IMR-90 (cell line): ENCODE measurements at regions not wholly inside any gene's neighbourhood (a gene's known extent, or its start where the extent isn't known, plus 50 kb on each side); places are given as distances from the start of the nearest gene placed in this dataset.

Experiments
- ATAC-seq: fragments of 200-7000 bp; cut with Tn5 transposase; 2 replicates; pipeline ENCODE4 v1.9.1; 2020; ENCODE audit warnings: low read depth, mild to moderate bottlenecking, moderate library complexity
- BruUV-seq: library from RNA; stranded (reverse); fragments of 400-500 nt; replicated peaks from 2 replicates; lab custom pipeline; 2021; lab: Mats Ljungman, UMichigan
- CTCF ChIA-PET: fragments of 300-600 bp; formaldehyde crosslinking; extraction: SDS; loops from one replicate; lab custom pipeline; 2021; ENCODE audit warnings: antibody characterized with exemption; lab: Yijun Ruan, JAX
- POLR2A ChIA-PET: fragments of 300-600 bp; sonication (Branson Sonifier 250); formaldehyde crosslinking; loops from one replicate; lab custom pipeline; 2022; ENCODE audit warnings: antibody characterized with exemption; ENCODE audit not compliant: unreplicated experiment; lab: Charles Lee
- DNase-seq: peaks from one replicate; pipeline ENCODE4 v3.0.0; 2013
- H2AFZ ChIP-seq: replicated peaks from 2 replicates; pipeline ENCODE3; 2013; ENCODE audit warnings: low read length, mild to moderate bottlenecking; ENCODE audit not compliant: poor library complexity
- H2AK5ac ChIP-seq: 2 replicates; pipeline ENCODE4 v1.6.1; 2013; ENCODE audit warnings: low read depth, low read length, inconsistent platforms
- H2AK9ac ChIP-seq: replicated peaks from 2 replicates; pipeline ENCODE3; 2013; ENCODE audit warnings: mild to moderate bottlenecking, low read depth, low read length, moderate library complexity; ENCODE audit not compliant: poor library complexity
- H2BK120ac ChIP-seq: 2 replicates; pipeline ENCODE4 v1.6.1; 2013; ENCODE audit warnings: low read depth, low read length, inconsistent platforms
- H2BK15ac ChIP-seq: 3 replicates; pipeline ENCODE4 v1.6.1; 2013; ENCODE audit warnings: low read depth, low read length, inconsistent platforms
- H2BK20ac ChIP-seq: 2 replicates; pipeline ENCODE4 v1.6.1; 2013; ENCODE audit warnings: low read depth, mild to moderate bottlenecking, inconsistent platforms, low read length, moderate library complexity
- H2BK5ac ChIP-seq: 2 replicates; pipeline ENCODE4 v1.6.1; 2013; ENCODE audit warnings: mild to moderate bottlenecking, low read depth, low read length, inconsistent platforms; ENCODE audit not compliant: poor library complexity, severe bottlenecking
- H3K14ac ChIP-seq: replicated peaks from 2 replicates; pipeline ENCODE4 v1.6.1; 2013; ENCODE audit warnings: low read depth, low read length, inconsistent platforms
- H3K18ac ChIP-seq: 2 replicates; pipeline ENCODE4 v1.6.1; 2013; ENCODE audit warnings: low read depth, low read length, control low read depth
- H3K23ac ChIP-seq: 2 replicates; pipeline ENCODE4 v1.6.1; 2013; ENCODE audit warnings: low read depth, low read length, inconsistent platforms
- H3K27ac ChIP-seq: 2 replicates; pipeline ENCODE4 v1.5.1; 2013; ENCODE audit warnings: mild to moderate bottlenecking, control low read depth, low read length; ENCODE audit not compliant: insufficient read depth
- H3K27me3 ChIP-seq: 2 replicates; pipeline ENCODE4 v1.6.1; 2013; ENCODE audit warnings: low read length; ENCODE audit not compliant: control insufficient read depth, insufficient read depth
- H3K36me3 ChIP-seq: 2 replicates; pipeline ENCODE4 v1.6.1; 2013; ENCODE audit warnings: low read length, mixed read lengths; ENCODE audit not compliant: control insufficient read depth, insufficient read depth
- H3K4ac ChIP-seq: 2 replicates; pipeline ENCODE4 v1.6.1; 2013; ENCODE audit warnings: low read depth, low read length, inconsistent platforms
- H3K4me1 ChIP-seq: 2 replicates; pipeline ENCODE4 v1.6.1; 2013; ENCODE audit warnings: low read length, mixed read lengths; ENCODE audit not compliant: control insufficient read depth, insufficient read depth
- H3K4me2 ChIP-seq: 2 replicates; pipeline ENCODE4 v1.6.1; 2013; ENCODE audit warnings: low read depth, mild to moderate bottlenecking, control low read depth, low read length, moderate library complexity
- H3K4me3 ChIP-seq: 2 replicates; pipeline ENCODE4 v1.5.1; 2013; ENCODE audit warnings: low read depth, mild to moderate bottlenecking, control low read depth, low read length, moderate library complexity; ENCODE audit not compliant: insufficient read depth
- H3K56ac ChIP-seq: 2 replicates; pipeline ENCODE4 v1.6.1; 2013; ENCODE audit warnings: low read length, inconsistent platforms; ENCODE audit not compliant: insufficient read depth; ENCODE audit errors: extremely low read depth
- H3K79me1 ChIP-seq, 2 experiments: 2 replicates each; pipeline ENCODE4 v1.6.1; 2013; ENCODE audit warnings: low read length in 2 of 2, inconsistent platforms in 1 of 2, low read depth in 1 of 2
- H3K9ac ChIP-seq: 2 replicates; pipeline ENCODE4 v1.6.1; 2013; ENCODE audit warnings: low read depth, low read length, control low read depth
- H3K9me1 ChIP-seq: 2 replicates; pipeline ENCODE4 v1.6.1; 2013; ENCODE audit warnings: low read length, inconsistent platforms; ENCODE audit not compliant: insufficient read depth
- H3K9me3 ChIP-seq: 2 replicates; pipeline ENCODE4 v1.6.1; 2013; ENCODE audit warnings: low read length; ENCODE audit not compliant: control insufficient read depth, insufficient read depth
- H4K20me1 ChIP-seq: 2 replicates; pipeline ENCODE4 v1.6.1; 2013; ENCODE audit warnings: low read length, inconsistent platforms; ENCODE audit not compliant: insufficient read depth
- H4K5ac ChIP-seq: 2 replicates; pipeline ENCODE4 v1.6.1; 2013; ENCODE audit warnings: mild to moderate bottlenecking, low read depth, low read length, control low read depth
- H4K8ac ChIP-seq, 2 experiments: 2 replicates each; pipeline ENCODE4 v1.6.1; 2013; ENCODE audit warnings: low read depth in 2 of 2, low read length in 2 of 2, control low read depth in 1 of 2, inconsistent platforms in 1 of 2
- H4K91ac ChIP-seq: 2 replicates; pipeline ENCODE4 v1.6.1; 2013; ENCODE audit warnings: low read depth, low read length, inconsistent platforms; ENCODE audit not compliant: insufficient read depth
- CEBPB ChIP-seq: IDR thresholded peaks from 2 replicates; pipeline ENCODE4 v1.6.1; 2012; ENCODE audit warnings: low read depth, low read length, improper control_type of control experiment
- FOS ChIP-seq: fragments of 150-350 bp; IDR thresholded peaks from 2 replicates; pipeline ENCODE4 v1.6.1; 2016; ENCODE audit warnings: low read depth, low read length
- MXI1 ChIP-seq: IDR thresholded peaks from 2 replicates; pipeline ENCODE4 v1.6.1; 2012; ENCODE audit warnings: low read depth, mild to moderate bottlenecking, low read length, moderate library complexity, borderline replicate concordance
- NFE2L2 ChIP-seq: fragments of 150-350 bp; IDR thresholded peaks from 2 replicates; pipeline ENCODE4 v1.6.1; 2016; ENCODE audit warnings: low read depth, mild to moderate bottlenecking, low read length
- RAD21 ChIP-seq: IDR thresholded peaks from 2 replicates; pipeline ENCODE4 v1.6.1; 2012; ENCODE audit warnings: low read length, improper control_type of control experiment
- SMC3 ChIP-seq: fragments of 150-350 bp; IDR thresholded peaks from 2 replicates; pipeline ENCODE4 v1.6.1; 2016; ENCODE audit warnings: low read depth, mild to moderate bottlenecking, antibody characterized with exemption, low read length, moderate library complexity
- WGBS, 2 experiments: methylation state at CpG; one replicate each; pipeline versions ENCODE4 v1.1.5 to v1.1.7; 2013; ENCODE audit warnings: missing lambda C conversion rate in 2 of 2; ENCODE audit not compliant: insufficient read length in 1 of 2; ENCODE audit errors: extremely low coverage in 2 of 2; 5-methylcytosine and 5-hydroxymethylcytosine counted together
- dilution Hi-C: fragments of 300-500 bp; cut with HindIII; formaldehyde crosslinking; loops from one replicate; pipeline ENCODE4 v1.14.3; 2018; ENCODE audit warnings: low sequenced_read_pairs; ENCODE audit not compliant: unreplicated experiment
- in situ Hi-C: fragments of 300-500 bp; cut with MboI; formaldehyde crosslinking; loops from 3 replicates; pipeline ENCODE4 v1.14.3; 2019; ENCODE audit warnings: low sequenced_read_pairs, inconsistent platforms, mixed read lengths
- intact Hi-C: fragments of 100-400 bp; cut with micrococcal nuclease; formaldehyde crosslinking; loops from 2 replicates; pipeline ENCODE4 v1.10.0; 2022
- TF ChIP-seq, protein P1 (sequence below): conservative IDR thresholded peaks from 2 replicates; pipeline ENCODE4 v1.5.1; 2012; ENCODE audit warnings: mild to moderate bottlenecking, low read depth, low read length, improper control_type of control experiment
- TF ChIP-seq, protein P2 (sequence below): fragments of 150-350 bp; IDR thresholded peaks from 2 replicates; pipeline ENCODE4 v1.6.1; 2016; ENCODE audit warnings: low read depth, mild to moderate bottlenecking, low read length, moderate library complexity, borderline replicate concordance

- Histone ChIP-seq H2BK20ac (no peak overlapping the region), H3K4ac (no peak overlapping the region), H3K9me3 (no peaks in the 10 kb centered on the region), H3K9me1 (no peaks in the 10 kb centered on the region), H2AFZ (no peak overlapping the region), H4K91ac (no peak overlapping the region), H3K36me3 (no peaks in the 10 kb centered on the region), H3K56ac (no peak overlapping the region), H3K79me1 (no peaks in the 10 kb centered on the region), H3K27ac (no peak overlapping the region), H3K14ac (no peak overlapping the region), H4K5ac (no peak overlapping the region), H4K20me1 (no peaks in the 10 kb centered on the region), H2BK15ac (no peak overlapping the region), H3K27me3 (no peaks in the 10 kb centered on the region), H2AK5ac (no peak overlapping the region), H3K4me3 (no peak overlapping the region), H2AK9ac (no peak overlapping the region), H3K4me1 (no peaks in the 10 kb centered on the region), H2BK120ac (no peak overlapping the region), H4K8ac (no peak overlapping the region), H3K18ac (no peak overlapping the region), H3K9ac (no peak overlapping the region), H2BK5ac (no peak overlapping the region), H3K23ac (no peak overlapping the region), H3K4me2 (no peak overlapping the region)
- in situ Hi-C loops = no loop called here
- ChIA-PET CTCF (no interaction called here), POLR2A (no interaction called here)
- DNase-seq = peak; percentile 60
- no CpG with 5 or more reads among the region's 4 CpGs for WGBS, 2 experiments
- intact Hi-C loops = no loop called here
- BruUV-seq = no TSS peak
- TF ChIP-seq FOS = 0 out of 2 replicates have a peak, but pooled peaks have one; percentile 4
- TF ChIP-seq SMC3 = no peak
- TF ChIP-seq RAD21 = no peak
- TF ChIP-seq, protein P1, sequence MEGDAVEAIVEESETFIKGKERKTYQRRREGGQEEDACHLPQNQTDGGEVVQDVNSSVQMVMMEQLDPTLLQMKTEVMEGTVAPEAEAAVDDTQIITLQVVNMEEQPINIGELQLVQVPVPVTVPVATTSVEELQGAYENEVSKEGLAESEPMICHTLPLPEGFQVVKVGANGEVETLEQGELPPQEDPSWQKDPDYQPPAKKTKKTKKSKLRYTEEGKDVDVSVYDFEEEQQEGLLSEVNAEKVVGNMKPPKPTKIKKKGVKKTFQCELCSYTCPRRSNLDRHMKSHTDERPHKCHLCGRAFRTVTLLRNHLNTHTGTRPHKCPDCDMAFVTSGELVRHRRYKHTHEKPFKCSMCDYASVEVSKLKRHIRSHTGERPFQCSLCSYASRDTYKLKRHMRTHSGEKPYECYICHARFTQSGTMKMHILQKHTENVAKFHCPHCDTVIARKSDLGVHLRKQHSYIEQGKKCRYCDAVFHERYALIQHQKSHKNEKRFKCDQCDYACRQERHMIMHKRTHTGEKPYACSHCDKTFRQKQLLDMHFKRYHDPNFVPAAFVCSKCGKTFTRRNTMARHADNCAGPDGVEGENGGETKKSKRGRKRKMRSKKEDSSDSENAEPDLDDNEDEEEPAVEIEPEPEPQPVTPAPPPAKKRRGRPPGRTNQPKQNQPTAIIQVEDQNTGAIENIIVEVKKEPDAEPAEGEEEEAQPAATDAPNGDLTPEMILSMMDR = no peak
- TF ChIP-seq, protein P2, sequence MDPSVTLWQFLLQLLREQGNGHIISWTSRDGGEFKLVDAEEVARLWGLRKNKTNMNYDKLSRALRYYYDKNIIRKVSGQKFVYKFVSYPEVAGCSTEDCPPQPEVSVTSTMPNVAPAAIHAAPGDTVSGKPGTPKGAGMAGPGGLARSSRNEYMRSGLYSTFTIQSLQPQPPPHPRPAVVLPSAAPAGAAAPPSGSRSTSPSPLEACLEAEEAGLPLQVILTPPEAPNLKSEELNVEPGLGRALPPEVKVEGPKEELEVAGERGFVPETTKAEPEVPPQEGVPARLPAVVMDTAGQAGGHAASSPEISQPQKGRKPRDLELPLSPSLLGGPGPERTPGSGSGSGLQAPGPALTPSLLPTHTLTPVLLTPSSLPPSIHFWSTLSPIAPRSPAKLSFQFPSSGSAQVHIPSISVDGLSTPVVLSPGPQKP = no peak
- TF ChIP-seq MXI1 = no peak
- no peak for TF ChIP-seq NFE2L2
- TF ChIP-seq CEBPB = no peak
- dilution Hi-C loops = no loop called here
- peak; percentile 44; the same call in 1 of the 2 replicates for ATAC-seq
Observed at GRCh38 chr18:67290421-67290820, 226.1 kb downstream of the DSEL start.
